ENCODE measurements at regions not wholly inside any gene's neighbourhood (a gene's known extent, or its start where the extent isn't known, plus 50 kb on each side); places are given as distances from the start of the nearest gene placed in this dataset.
"Not testable (repeated sequence)": the region's sequence is repeated elsewhere in the genome, so short reads cannot be mapped to it uniquely, and the experiment has no call there.

- H3K4me1 Mint-ChIP-seq (ENCODE audit: low read depth): peaks cover 11% of the 10 kb centered on the region
- not testable (repeated sequence) for H3K9me3 Mint-ChIP-seq; H3K36me3 Mint-ChIP-seq (ENCODE audit: low read depth); H3K27me3 Mint-ChIP-seq (ENCODE audit: low read depth); H3K27ac Mint-ChIP-seq
- peak overlapping the region; percentile 2 for H3K4me3 Mint-ChIP-seq
- intact Hi-C loops (cut with micrococcal nuclease): loop anchor here (2.0 to 10.0 kb wide), 4 partner anchors 115 to 379 kb away; partner anchors contain the start of genes CPD and GOSR1
- CTCF ChIA-PET: interaction anchor here (0.9 to 2.2 kb wide), 3 partner anchors 10 to 337 kb away, joined by 3 to 5 read pairs (median 4); no protein-coding TSS in a partner anchor
- peak; percentile 90 for DNase-seq
These were observed 105.1 kb downstream of the CRLF3 start for GRCh38 chr17:30719131-30719973.

DNA sequence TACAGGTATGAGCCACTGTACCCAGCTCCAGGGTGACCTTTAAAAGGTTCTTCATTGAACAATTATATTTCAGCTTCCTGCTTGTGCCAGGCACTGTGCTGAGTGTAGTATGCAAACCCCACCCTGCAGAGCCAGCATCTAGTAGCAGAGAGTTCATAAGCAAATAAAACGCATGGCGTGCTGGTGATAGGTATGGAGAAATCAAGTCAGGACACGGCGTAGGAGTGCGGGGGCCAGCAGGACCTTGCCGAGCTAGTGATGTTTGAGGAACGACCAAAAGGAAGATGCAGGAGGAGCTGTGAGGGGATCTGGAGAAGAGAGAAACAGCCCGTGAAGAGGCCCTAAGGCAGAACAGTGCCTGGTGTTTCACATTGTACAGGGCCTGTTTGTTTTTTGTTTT is 105.8 kb downstream of the CRLF3 start:
- H3K4me3 Mint-ChIP-seq; H3K9me3 Mint-ChIP-seq; H3K36me3 Mint-ChIP-seq (ENCODE audit: low read depth); DNase-seq; H3K27ac Mint-ChIP-seq; H3K27me3 Mint-ChIP-seq (ENCODE audit: low read depth): not testable (repeated sequence)
- CTCF ChIA-PET: interaction anchor here (0.9 to 2.2 kb wide), 3 partner anchors 11 to 337 kb away, joined by 3 to 5 read pairs (median 4); no protein-coding TSS in a partner anchor
- peaks cover 11% of the 10 kb centered on the region for H3K4me1 Mint-ChIP-seq (ENCODE audit: low read depth)
- intact Hi-C loops (cut with micrococcal nuclease): loop anchor here (2.0 to 10.0 kb wide), 4 partner anchors 114 to 378 kb away; partner anchors contain the start of genes CPD and GOSR1

DNA sequence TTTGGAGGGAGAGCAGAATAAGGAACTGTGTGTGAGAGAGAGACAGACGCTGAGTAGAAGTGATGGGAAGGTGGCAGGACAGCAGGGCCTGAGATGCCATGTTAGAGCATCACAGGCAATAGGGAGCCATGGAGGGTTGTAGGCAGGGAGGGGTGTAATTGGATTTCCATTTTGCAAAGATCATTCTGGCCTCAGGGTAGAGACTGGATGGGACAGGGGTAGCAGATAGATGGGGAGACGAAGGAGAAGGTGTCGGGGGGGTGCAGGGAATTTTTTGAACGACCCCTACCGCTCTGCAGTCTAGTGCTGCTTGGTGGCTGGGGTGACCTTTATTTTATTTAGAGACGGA is 106.4 kb downstream of the CRLF3 start:
- CTCF ChIA-PET; DNase-seq; H3K27ac Mint-ChIP-seq; H3K4me3 Mint-ChIP-seq; H3K27me3 Mint-ChIP-seq (ENCODE audit: low read depth); H3K9me3 Mint-ChIP-seq; H3K36me3 Mint-ChIP-seq (ENCODE audit: low read depth): not testable (repeated sequence)
- intact Hi-C loops (cut with micrococcal nuclease): loop anchor here (2.0 to 10.0 kb wide), 4 partner anchors 113 to 377 kb away; partner anchors contain the start of genes CPD and GOSR1
- peaks cover 11% of the 10 kb centered on the region for H3K4me1 Mint-ChIP-seq (ENCODE audit: low read depth)

DNA sequence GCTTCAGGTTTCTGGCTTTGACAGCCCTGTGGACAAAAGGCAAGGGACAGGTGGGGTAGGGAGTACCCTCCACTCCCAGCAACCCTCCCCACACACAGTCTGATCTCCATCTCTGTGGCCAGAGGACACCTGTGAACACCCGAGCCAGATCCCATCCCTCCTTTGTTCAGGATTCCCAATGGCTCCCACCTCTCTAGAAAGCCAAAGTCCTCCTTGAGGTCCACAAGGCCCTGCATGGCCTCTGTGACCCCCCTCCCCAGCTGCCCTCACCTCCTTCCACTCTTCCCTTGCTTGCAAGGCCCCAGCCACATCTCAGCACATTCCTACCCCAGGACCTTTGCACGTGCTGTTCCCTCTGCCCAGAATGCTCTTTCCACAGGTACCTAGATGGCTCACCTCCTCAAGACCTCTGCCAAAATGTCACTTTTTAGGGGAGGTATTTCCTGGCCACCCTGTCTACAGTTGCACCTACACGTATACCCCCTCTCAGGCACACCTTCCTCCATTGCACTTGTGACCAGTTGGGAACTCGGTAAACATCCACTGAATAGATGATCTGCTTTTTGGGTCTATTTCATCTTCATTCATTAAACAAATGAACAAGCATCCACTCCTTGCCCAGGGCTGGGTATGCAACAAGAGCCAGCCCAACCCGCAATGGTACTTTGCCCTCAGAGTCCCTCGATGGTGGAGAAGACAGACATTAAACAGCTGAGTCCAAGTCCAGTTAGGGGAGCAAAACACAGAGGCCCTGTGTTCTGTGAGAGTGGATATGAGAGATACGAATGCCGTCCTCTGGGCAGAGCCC is 107.0 kb downstream of the CRLF3 start:
- peaks cover 11% of the 10 kb centered on the region for H3K4me1 Mint-ChIP-seq (ENCODE audit: low read depth)
- H3K9me3 Mint-ChIP-seq: no peaks in the 10 kb centered on the region
- DNase-seq: no peak
- no peaks in the 10 kb centered on the region for H3K36me3 Mint-ChIP-seq (ENCODE audit: low read depth)
- intact Hi-C loops (cut with micrococcal nuclease): loop anchor here (2.0 to 10.0 kb wide), 4 partner anchors 113 to 377 kb away; partner anchors contain the start of genes CPD and GOSR1
- no peaks in the 10 kb centered on the region for H3K27me3 Mint-ChIP-seq (ENCODE audit: low read depth)
- no peak overlapping the region for H3K4me3 Mint-ChIP-seq
- no peak overlapping the region for H3K27ac Mint-ChIP-seq
- CTCF ChIA-PET: interaction anchor here (0.6 to 2.1 kb wide), 4 partner anchors 20 to 1324 kb away, joined by 3 to 8 read pairs (median 4); partner anchors contain the start of gene GOSR1

- intact Hi-C loops (cut with micrococcal nuclease): loop anchor here (5.0 to 10.0 kb wide), 3 partner anchors 112 to 342 kb away; partner anchors contain the start of genes CPD and GOSR1
- H3K27me3 Mint-ChIP-seq (ENCODE audit: low read depth): no peaks in the 10 kb centered on the region
- H3K27ac Mint-ChIP-seq: no peak overlapping the region
- H3K36me3 Mint-ChIP-seq (ENCODE audit: low read depth): no peaks in the 10 kb centered on the region
- H3K4me3 Mint-ChIP-seq: no peak overlapping the region
- H3K4me1 Mint-ChIP-seq (ENCODE audit: low read depth): peaks cover 11% of the 10 kb centered on the region
- peak; percentile 36 for DNase-seq
- CTCF ChIA-PET: interaction anchor here (0.6 to 2.1 kb wide), 8 partner anchors 13 to 1652 kb away, joined by 3 to 8 read pairs (median 4); partner anchors contain the start of gene GOSR1
- H3K9me3 Mint-ChIP-seq: no peaks in the 10 kb centered on the region
These were observed 107.8 kb downstream of the CRLF3 start for GRCh38 chr17:30716461-30717290.

GRCh38 chr17:30714825-30715622 is 109.5 kb downstream of the CRLF3 start:
- not testable (repeated sequence) for H3K36me3 Mint-ChIP-seq (ENCODE audit: low read depth); H3K4me3 Mint-ChIP-seq; H3K9me3 Mint-ChIP-seq; H3K27ac Mint-ChIP-seq; H3K27me3 Mint-ChIP-seq (ENCODE audit: low read depth)
- peaks cover 23% of the 10 kb centered on the region for H3K4me1 Mint-ChIP-seq (ENCODE audit: low read depth)
- CTCF ChIA-PET: interaction anchor here (0.5 to 2.0 kb wide), 10 partner anchors 10 to 611 kb away, joined by 3 to 5 read pairs (median 3); partner anchors contain the start of gene GOSR1
- intact Hi-C loops (cut with micrococcal nuclease): loop anchor here (2.0 to 10.0 kb wide), 4 partner anchors 110 to 610 kb away; partner anchors contain the start of genes CPD and GOSR1
- DNase-seq: peak; percentile 65

DNA sequence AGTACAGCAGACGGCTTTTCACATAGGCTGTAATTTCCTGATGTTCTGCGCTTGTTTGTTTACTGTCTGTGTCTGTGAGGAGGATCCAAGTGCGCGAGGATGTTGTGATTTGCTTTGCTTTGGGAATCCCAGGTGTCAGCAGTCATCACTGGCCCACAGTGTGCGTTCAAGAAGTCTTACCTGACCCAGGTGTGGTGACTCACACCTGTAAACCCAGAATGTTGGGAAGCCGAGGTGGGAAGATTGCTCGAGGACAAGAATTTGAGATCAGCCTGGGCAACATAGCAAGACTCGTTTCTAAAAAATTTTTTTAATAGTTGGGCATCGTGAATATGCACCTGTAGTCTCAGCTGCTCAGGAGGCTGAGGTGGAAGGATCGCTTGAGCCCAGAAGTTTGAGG is 110.7 kb downstream of the CRLF3 start:
- H3K4me1 Mint-ChIP-seq (ENCODE audit: low read depth): peaks cover 19% of the 10 kb centered on the region
- not testable (repeated sequence) for H3K27me3 Mint-ChIP-seq (ENCODE audit: low read depth); H3K36me3 Mint-ChIP-seq (ENCODE audit: low read depth); H3K4me3 Mint-ChIP-seq; H3K27ac Mint-ChIP-seq; H3K9me3 Mint-ChIP-seq; DNase-seq
- CTCF ChIA-PET: interaction anchor here (0.6 kb wide), 1 partner anchor 34 kb away, joined by 4 read pairs; no protein-coding TSS in a partner anchor
- intact Hi-C loops (cut with micrococcal nuclease): loop anchor here (2.0 to 10.0 kb wide), 3 partner anchors 109 to 609 kb away; partner anchors contain the start of gene CPD

GRCh38 chr17:30712859-30713258 is 111.6 kb downstream of the CRLF3 start:
- DNase-seq; H3K36me3 Mint-ChIP-seq (ENCODE audit: low read depth); H3K27me3 Mint-ChIP-seq (ENCODE audit: low read depth); CTCF ChIA-PET; H3K27ac Mint-ChIP-seq; H3K9me3 Mint-ChIP-seq; H3K4me3 Mint-ChIP-seq: not testable (repeated sequence)
- H3K4me1 Mint-ChIP-seq (ENCODE audit: low read depth): peaks cover 19% of the 10 kb centered on the region
- intact Hi-C loops (cut with micrococcal nuclease): loop anchor here (10.0 kb wide), 2 partner anchors 108 to 338 kb away; partner anchors contain the start of gene CPD

DNA sequence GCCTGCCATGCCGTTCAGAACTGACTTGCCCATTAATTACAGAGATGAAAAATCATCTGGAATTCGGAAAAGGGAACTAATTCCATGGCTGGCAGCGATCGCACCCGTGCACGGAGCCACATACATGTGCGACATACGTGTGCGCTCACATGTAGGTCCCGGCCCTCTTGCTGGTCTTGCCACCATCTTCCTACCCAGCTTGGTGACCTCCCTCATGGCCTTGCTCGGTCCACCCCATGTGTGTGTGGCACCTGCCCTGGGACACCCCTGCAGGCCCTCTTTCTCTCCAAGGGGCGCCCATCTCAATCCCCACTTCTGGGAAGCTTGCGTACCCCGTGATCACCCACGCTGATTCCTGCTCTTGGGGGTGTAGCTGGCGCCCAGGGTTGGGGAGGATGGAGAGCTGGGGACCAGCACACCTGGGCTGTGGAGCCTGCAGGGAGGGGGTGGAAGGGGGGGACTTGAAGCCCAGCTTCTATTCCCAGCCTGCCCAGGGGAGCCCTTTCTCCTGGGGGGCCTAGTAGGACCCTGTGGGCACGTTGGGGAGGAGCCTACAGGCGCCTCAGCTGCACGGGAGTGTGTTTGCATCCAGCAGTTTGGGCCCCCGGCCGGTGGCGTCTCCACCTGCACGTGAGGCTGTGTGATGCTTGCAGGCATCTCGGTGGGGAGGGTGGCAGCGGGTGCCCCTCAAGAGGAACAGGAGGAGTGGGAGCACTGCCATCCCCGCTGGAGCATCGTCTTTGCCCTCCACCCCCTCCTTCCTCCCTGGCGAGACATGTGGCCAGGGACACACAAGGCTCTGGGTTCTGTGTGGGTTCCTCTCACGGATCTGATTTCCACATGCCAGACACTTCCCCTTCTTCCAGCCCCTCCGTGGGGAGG is 112.6 kb downstream of the CRLF3 start:
- Mint-ChIP-seq H3K4me3 (peak overlapping the region; percentile 76), H3K27me3 (ENCODE audit: low read depth) (peaks cover 14% of the 10 kb centered on the region), H3K4me1 (ENCODE audit: low read depth) (peaks cover 27% of the 10 kb centered on the region)
- H3K36me3 Mint-ChIP-seq (ENCODE audit: low read depth); CTCF ChIA-PET; H3K27ac Mint-ChIP-seq; H3K9me3 Mint-ChIP-seq; DNase-seq: not testable (repeated sequence)
- intact Hi-C loops (cut with micrococcal nuclease): loop anchor here (10.0 kb wide), 2 partner anchors 107 to 337 kb away; partner anchors contain the start of gene CPD

DNA sequence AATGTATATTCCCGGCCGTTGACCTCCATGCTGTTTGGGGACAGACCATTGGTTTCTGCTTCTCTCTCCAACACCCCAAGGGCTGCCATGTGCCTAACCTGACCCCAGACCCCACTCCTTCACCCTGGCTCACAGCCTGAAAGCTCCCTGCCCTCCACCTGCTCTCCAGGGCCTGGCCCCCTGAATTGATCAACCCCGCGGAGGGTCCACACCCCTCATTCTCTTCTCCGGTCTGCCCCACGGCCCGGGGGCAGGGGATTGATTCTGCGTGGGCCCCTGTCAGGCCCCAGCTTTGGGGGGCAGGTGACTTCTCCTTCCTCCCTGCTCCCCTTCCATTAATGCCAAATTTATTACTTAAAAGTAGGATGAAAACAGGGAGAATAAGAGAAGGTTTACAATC is 113.3 kb downstream of the CRLF3 start:
- peak overlapping the region; percentile 76 for H3K4me3 Mint-ChIP-seq
- intact Hi-C loops (cut with micrococcal nuclease): loop anchor here (10.0 kb wide), 2 partner anchors 106 to 336 kb away; partner anchors contain the start of gene CPD
- CTCF ChIA-PET; H3K27ac Mint-ChIP-seq; H3K36me3 Mint-ChIP-seq (ENCODE audit: low read depth); H3K9me3 Mint-ChIP-seq; DNase-seq: not testable (repeated sequence)
- H3K4me1 Mint-ChIP-seq (ENCODE audit: low read depth): peaks cover 30% of the 10 kb centered on the region
- H3K27me3 Mint-ChIP-seq (ENCODE audit: low read depth): peaks cover 20% of the 10 kb centered on the region
